ENCODE measurements at regions not wholly inside any gene's neighbourhood (a gene's known extent, or its start where the extent isn't known, plus 50 kb on each side); places are given as distances from the start of the nearest gene placed in this dataset.

- Histone ChIP-seq H3K27ac (no peak overlapping the region), H3K36me3 (no peaks in the 10 kb centered on the region), H3K27me3 (no peaks in the 10 kb centered on the region), H3K9me3 (no peaks in the 10 kb centered on the region), H3K4me1 (no peaks in the 10 kb centered on the region), H3K4me3 (no peak overlapping the region)
- intact Hi-C loops (cut with DNase I), result no loop called here
- no peak for DNase-seq (ENCODE audit: low spot score in 2 of 2)
- no peak for TF ChIP-seq CTCF (IDR thresholded peaks at IDR 0.05)
Observed at GRCh38 chr16:62294213-62294972, 258.2 kb upstream of the CDH8 start.

GRCh38 chr16:62288990-62289629, 252.9 kb upstream of the CDH8 start:
- intact Hi-C loops (cut with DNase I), result no loop called here
- no peaks in the 10 kb centered on the region for H3K36me3 ChIP-seq
- no peak overlapping the region for H3K4me3 ChIP-seq
- no peaks in the 10 kb centered on the region for H3K27me3 ChIP-seq
- DNase-seq (ENCODE audit: low spot score in 2 of 2), result no peak
- H3K4me1 ChIP-seq, result no peaks in the 10 kb centered on the region
- no peaks in the 10 kb centered on the region for H3K9me3 ChIP-seq
- H3K27ac ChIP-seq, result no peak overlapping the region
- TF ChIP-seq CTCF (IDR thresholded peaks at IDR 0.05), result no peak

- no peak for TF ChIP-seq CTCF (IDR thresholded peaks at IDR 0.05)
- H3K27ac ChIP-seq, result no peak overlapping the region
- no peak overlapping the region for H3K4me3 ChIP-seq
- intact Hi-C loops (cut with DNase I), result no loop called here
- H3K4me1 ChIP-seq, result no peaks in the 10 kb centered on the region
- no peaks in the 10 kb centered on the region for H3K27me3 ChIP-seq
- H3K36me3 ChIP-seq, result no peaks in the 10 kb centered on the region
- DNase-seq (ENCODE audit: low spot score in 2 of 2), result no peak
- no peaks in the 10 kb centered on the region for H3K9me3 ChIP-seq
Observed at GRCh38 chr16:62280506-62280905, 244.3 kb upstream of the CDH8 start.

- Histone ChIP-seq H3K27ac (no peak overlapping the region), H3K27me3 (no peaks in the 10 kb centered on the region), H3K4me1 (no peaks in the 10 kb centered on the region), H3K9me3 (no peaks in the 10 kb centered on the region), H3K36me3 (no peaks in the 10 kb centered on the region), H3K4me3 (no peak overlapping the region)
- no peak for DNase-seq (ENCODE audit: low spot score in 2 of 2)
- no peak for TF ChIP-seq CTCF (IDR thresholded peaks at IDR 0.05)
- intact Hi-C loops (cut with DNase I), result no loop called here
Observed at GRCh38 chr16:62277942-62278341, 241.7 kb upstream of the CDH8 start.

- no peak for DNase-seq (ENCODE audit: low spot score in 2 of 2)
- no peaks in the 10 kb centered on the region for H3K36me3 ChIP-seq
- H3K9me3 ChIP-seq, result no peaks in the 10 kb centered on the region
- H3K4me3 ChIP-seq, result no peak overlapping the region
- no peak for TF ChIP-seq CTCF (IDR thresholded peaks at IDR 0.05)
- no peaks in the 10 kb centered on the region for H3K4me1 ChIP-seq
- H3K27me3 ChIP-seq, result no peaks in the 10 kb centered on the region
- no peak overlapping the region for H3K27ac ChIP-seq
- intact Hi-C loops (cut with DNase I), result no loop called here
Observed at GRCh38 chr16:62276637-62277036, 240.4 kb upstream of the CDH8 start.

Measured in ascending aorta (tissue), 2 donors.